GM21367 (cell line): ENCODE measurements at regions not wholly inside any gene's neighbourhood (a gene's known extent, or its start where the extent isn't known, plus 50 kb on each side); places are given as distances from the start of the nearest gene placed in this dataset.

Experiments used
- ATAC-seq: cut with Tn5 transposase; IDR thresholded peaks from one replicate; pipeline ENCODE4 v1.9.1; 2021; ENCODE audit not compliant: unreplicated experiment

DNA sequence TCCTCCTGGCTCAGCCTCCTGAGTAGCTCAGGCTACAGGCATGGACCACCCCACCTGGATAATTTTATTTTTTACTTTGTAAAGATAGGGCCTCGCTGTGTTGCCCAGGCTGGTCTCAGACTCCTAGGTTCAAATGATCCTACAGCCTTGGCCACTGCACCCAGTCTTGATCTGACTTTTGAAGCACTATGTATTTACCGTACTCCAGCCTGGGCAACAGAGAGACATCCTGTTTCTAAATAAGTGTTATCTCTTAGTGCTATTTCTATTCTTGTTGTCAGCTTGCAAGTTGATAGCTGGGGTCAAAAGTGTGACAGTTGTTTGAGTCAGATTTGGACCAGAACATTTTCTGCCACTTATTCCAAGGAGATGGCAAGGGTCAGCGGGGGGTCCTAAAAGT, 486.4 kb downstream of the NPIPA7 start:
- no peak for ATAC-seq

GRCh38 chr16:16867973-16868372, 489.0 kb downstream of the NPIPA7 start:
- no peak for ATAC-seq

GRCh38 chr16:16868727-16869126, 489.8 kb downstream of the NPIPA7 start:
- no peak for ATAC-seq

GRCh38 chr16:16869746-16870145, 490.8 kb downstream of the NPIPA7 start:
- ATAC-seq = no peak

GRCh38 chr16:16871196-16871595, 492.3 kb downstream of the NPIPA7 start:
- no peak for ATAC-seq

DNA sequence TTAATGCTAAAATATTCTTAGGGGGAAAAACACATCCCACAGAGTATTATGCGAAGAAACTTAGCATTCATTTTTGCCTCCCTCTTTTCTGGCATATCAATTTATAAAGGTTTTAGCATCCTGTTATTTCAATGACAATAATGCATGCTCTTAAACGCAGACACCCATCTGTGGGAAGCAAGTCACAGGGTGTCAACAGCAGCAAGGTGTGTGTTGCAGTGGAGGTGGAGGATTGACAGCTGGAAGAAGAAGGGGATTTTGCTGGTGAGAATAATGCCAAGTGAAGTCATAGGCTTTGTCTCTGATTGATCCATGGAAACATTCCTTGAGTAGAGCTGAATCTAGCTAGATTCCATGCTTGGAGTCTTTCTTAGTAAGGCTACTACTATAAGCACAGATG, 498.1 kb downstream of the NPIPA7 start:
- ATAC-seq = no peak

DNA sequence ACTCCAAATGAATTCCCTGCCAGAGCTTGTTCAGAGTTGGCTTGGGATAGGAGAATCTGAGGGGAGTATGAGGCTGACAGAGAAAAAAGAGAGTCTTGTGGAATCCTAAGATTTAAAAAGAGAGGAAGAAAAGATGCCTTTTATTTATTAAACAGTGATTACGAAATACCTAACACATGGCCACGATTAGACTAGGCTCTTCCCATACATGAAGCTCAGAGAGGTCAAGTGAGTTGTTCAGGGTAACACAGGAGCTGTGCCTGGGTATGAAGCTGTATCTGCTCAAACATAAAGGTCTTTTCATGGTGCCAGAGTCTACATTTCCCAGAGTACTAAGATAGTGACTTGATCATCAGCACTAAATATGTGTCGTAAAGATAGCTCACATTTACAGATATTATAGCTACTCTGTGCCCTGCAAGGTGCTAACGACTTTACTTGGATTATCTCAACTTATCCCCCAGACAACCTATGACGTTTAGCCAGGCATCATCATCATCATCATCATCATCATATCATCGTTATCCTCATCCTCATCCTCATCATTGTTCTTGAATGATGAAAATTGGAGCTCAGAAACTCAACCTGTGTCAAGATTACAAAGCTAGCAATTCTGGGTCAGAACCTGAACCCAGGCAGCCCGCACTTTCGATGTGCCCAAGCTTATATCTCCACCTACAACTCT, 500.8 kb downstream of the NPIPA7 start:
- ATAC-seq = no peak

DNA sequence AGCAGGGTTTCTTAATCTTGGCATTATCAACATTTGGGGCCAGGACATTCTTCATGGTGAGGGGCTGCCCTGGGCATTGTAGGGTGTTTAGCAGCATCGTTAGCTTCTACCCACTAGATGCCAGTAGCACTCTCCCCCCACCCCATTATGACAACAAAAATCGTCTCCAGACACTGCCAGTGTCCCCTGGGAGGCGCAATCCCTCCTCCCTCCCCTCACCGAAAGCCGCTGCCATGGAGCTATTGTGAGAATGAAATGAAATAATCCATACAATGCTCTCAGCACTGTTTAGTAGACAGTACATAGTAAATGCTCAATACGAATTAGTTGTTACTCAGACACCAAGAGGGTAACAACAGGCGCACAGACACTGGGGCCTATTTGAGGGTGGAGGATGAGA, 502.9 kb downstream of the NPIPA7 start:
- ATAC-seq = no peak

GRCh38 chr16:16882766-16883165, 503.8 kb downstream of the NPIPA7 start:
- no peak for ATAC-seq

GRCh38 chr16:16884451-16884850, 505.5 kb downstream of the NPIPA7 start:
- ATAC-seq = no peak

GRCh38 chr16:16887193-16887592, 508.3 kb downstream of the NPIPA7 start:
- ATAC-seq = no peak

GRCh38 chr16:16890964-16891363, 512.0 kb downstream of the NPIPA7 start:
- ATAC-seq = no peak

- ATAC-seq = no peak
Observed at GRCh38 chr16:16904601-16905000, 525.7 kb downstream of the NPIPA7 start.

DNA sequence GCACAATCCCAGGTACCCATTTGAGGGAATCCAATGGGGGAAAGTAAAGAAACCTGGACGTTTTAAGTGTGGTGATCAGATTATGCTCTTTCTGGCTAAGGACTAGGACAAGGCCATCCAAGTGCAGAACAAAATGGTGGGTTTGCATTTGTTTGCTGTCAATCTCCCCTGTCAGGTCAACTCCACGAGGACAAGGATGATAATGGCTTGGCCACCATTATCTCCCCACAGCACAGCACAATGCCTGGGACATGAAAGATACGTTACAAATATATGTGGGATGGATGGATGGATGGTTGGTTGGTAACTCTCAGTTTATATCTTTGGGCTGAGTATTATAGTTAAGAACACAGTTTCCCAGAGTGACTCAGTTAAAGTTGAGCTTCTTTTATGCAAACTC, 526.9 kb downstream of the NPIPA7 start:
- ATAC-seq = no peak

GRCh38 chr16:16907089-16907488, 528.1 kb downstream of the NPIPA7 start:
- ATAC-seq = no peak

- no peak for ATAC-seq
Observed at GRCh38 chr16:16908077-16908476, 529.1 kb downstream of the NPIPA7 start.

DNA sequence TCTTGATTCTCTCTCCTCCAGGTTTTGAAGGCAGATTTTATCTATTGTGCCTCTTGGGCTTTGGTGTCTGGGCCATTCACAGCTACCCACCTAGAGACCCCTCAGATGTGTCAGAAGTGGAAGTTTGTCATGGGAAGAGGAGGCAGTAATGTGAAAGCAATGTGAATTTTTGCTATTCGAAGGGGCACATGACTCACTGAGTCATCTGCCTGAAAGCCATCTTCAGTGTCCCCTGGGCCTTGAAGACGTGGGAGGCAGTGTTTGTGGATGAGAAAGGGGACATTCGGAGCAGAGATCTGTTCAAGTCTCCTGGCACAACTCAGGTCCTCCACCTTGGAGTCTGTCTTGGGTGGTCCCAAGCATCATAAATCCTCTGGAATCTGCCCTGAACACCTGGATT, 530.2 kb downstream of the NPIPA7 start:
- no peak for ATAC-seq

GRCh38 chr16:16910666-16911065, 531.7 kb downstream of the NPIPA7 start:
- ATAC-seq = no peak

GRCh38 chr16:16915771-16916170, 536.8 kb downstream of the NPIPA7 start:
- no peak for ATAC-seq

DNA sequence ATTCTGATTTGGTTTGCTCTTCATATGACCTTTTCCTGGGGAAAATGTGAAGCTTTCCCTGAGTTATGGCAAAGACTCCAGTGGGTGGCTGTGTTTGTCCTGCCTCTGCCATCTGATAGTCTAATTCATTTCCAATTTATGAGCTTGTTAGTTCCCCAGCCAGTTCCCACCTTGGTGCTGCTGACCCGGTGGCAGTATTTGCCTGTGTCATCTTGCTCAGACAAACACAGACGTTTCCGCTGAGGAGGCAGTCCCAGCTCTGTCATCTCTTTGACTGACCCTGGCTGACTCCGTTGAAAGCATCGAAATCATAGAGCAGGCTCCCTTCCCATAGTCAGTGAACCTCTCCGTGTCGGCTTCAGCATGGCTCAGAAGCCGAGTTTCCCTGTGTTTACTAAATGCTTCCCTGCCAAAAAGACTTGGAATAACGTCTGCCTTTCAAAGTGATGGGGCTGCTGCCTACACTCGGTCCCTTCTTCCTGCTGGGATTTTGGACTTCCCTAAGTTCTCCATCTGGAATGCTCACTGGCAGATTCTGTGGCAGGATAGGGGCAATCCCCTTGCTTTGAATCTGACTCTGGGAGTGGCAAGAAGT, 538.3 kb downstream of the NPIPA7 start:
- ATAC-seq = no peak

- no peak for ATAC-seq
Observed at GRCh38 chr16:16923479-16923878, 544.5 kb downstream of the NPIPA7 start.

GRCh38 chr16:16924613-16925012, 545.7 kb downstream of the NPIPA7 start:
- ATAC-seq = no peak

DNA sequence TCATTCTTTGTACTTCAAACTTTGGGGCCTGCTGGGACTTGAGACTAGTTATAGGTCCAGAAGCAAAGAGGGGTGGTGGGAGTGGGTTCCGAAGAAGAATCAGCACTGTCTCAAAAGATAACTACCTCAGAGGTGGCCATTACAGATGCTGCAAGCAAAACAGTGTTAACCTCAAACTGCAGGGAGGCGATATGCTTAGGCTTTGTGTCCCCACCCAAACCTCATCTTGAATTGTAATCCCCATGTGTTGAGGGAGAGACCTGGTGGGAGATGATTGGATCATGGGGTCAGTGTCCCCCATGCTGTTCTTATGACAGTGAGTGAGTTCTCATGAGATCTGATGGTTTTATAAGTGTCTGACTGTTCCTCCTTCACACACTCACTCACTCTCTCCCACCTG, 545.3 kb downstream of the XYLT1 start:
- ATAC-seq = no peak
